ENCODE measurements at regions not wholly inside any gene's neighbourhood (a gene's known extent, or its start where the extent isn't known, plus 50 kb on each side); places are given as distances from the start of the nearest gene placed in this dataset.

GRCh38 chr18:27652480-27653121, 467.5 kb upstream of the CHST9 start:
- no peak for TF ChIP-seq TAF1 (IDR thresholded peaks at IDR 0.05; ENCODE audit: borderline replicate concordance, low read depth, low read length)
- no peak for TF ChIP-seq POLR2A (IDR thresholded peaks at IDR 0.05; ENCODE audit: low read depth, low read length)
- no peak for TF ChIP-seq POLR2AphosphoS5 (IDR thresholded peaks at IDR 0.05; ENCODE audit: low read depth, low read length)

All from GM12892 (cell line).